IPS-18c (cell line): ENCODE measurements at regions not wholly inside any gene's neighbourhood (a gene's known extent, or its start where the extent isn't known, plus 50 kb on each side); places are given as distances from the start of the nearest gene placed in this dataset.

Experiments used
- H3K4me3 ChIP-seq: 2 replicates; pipeline ENCODE4 v1.7.0; 2013; ENCODE audit warnings: low read depth, mild to moderate bottlenecking, low read length, moderate library complexity; ENCODE audit not compliant: insufficient read depth
- H3K9me3 ChIP-seq: one replicate; pipeline ENCODE4 v1.6.1; 2013; ENCODE audit warnings: mild to moderate bottlenecking, low read length, moderate library complexity; ENCODE audit not compliant: control insufficient read depth, insufficient read depth

DNA sequence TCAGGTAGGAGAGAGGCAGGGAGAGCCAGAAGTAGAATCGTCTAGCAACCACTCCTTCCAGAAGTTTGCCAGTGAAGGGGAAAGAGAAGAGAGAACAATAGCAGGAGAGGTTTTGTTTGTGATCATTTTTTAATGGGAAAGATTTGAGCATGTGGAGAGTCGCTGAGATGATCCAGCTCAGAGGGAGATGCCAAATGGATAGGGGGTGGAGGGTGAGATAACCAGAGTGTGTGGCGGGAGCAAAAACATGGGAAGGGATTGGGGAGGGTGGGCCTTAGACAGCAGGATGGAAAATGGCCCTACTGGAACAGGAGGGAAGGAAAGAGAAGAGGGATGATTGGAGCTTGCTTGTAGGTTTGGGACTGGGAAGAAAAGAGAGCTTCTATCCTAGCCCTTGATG, 269.8 kb downstream of the GLI2 start:
- no peaks in the 10 kb centered on the region for H3K9me3 ChIP-seq

DNA sequence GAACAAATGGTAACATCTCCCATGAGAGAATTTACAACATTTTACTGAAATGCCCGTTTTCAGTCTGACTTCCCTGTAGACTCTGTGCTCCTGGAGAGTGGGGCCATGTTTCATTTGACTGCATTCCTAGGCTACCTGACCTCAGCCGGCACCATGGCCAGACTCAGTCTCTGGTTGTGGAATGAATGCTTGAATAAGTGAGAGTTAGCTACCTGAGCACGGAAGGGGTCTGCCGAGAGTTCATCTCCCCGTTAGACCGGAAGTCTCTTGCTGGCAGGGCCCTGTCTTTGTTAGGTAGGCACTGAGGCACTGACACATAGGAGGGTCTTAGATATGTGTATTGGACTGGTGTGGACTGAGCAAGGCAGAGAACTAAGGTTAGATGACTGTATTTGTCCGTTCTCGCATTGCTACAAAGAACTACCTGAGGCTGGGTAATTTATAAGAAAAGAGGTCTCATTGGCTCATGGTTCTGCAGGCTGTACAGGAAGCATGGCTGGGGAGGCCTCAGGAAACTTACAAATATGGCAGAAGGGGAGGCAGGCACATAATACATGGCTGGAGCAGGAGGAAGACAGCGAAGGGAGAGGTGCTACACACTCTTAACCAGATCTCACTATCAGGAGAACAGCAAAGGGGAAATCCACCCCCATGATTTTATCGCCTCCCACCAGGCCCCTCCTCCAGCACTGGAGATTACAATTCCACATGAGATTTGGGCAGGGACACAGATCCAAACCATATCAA, 271.2 kb downstream of the GLI2 start:
- H3K4me3 ChIP-seq, result no peak overlapping the region

More for the DNA sequence above, 269.8 kb downstream of the GLI2 start:
- H3K4me3 ChIP-seq, result no peak overlapping the region

DNA sequence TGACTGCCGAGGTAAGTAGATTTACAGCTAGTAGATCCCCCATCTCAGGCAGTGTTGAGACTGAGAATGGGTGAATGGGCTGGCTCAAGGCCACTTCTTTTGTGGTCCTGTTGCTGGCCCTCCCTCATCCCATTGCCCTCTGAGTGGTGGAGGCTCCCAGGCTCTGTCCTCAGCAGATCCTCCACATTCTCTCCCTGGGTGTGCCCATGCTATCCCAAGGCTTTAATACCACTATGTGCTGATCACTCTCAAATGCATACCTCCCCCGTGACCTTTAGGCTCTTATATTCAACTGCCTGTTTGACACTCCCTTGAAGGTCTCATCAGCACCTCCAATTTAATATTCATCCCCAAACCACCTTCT, 271.8 kb downstream of the GLI2 start:
- Histone ChIP-seq H3K9me3 (no peaks in the 10 kb centered on the region), H3K4me3 (no peak overlapping the region)

More for the DNA sequence above, 271.2 kb downstream of the GLI2 start:
- H3K9me3 ChIP-seq, result no peaks in the 10 kb centered on the region

DNA sequence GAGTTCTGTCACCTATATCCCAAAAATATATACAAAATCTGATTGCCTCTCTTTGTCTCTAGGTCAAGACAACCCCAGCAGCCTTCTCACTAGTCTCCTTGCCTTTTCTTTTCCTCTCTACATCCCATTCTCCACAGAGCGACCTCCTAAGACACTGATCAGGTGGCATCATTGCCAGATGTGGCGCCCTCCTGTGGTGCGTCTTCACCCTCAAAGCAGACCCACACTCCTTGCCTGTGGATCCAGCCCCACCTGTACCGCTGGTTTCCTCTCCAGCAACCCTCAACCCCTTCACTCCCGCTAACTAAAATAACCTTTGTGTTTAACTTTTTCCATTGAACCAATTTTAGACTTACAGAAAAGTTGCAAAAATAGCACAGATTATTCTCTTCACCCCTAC, 273.3 kb downstream of the GLI2 start:
- Histone ChIP-seq H3K4me3 (no peak overlapping the region), H3K9me3 (no peaks in the 10 kb centered on the region)

DNA sequence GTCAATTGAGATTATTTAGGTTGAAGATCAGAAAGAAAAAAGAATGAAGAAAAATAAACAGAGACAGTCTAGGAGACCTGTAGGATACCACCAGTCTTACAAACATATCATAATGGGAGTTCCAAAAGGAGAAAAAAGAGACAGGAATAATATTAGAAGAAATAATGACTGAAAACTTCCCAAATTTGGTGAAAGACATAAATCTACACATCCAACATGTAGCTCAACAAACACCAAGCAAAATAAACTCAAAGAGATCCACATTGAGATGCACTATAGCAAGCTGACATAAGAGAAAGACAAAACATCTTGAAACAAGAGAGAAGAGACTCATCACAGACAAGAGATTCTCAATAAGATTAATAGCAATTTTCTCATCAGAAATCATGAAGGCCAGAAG, 274.0 kb downstream of the TFCP2L1 start:
- no peaks in the 10 kb centered on the region for H3K9me3 ChIP-seq
- H3K4me3 ChIP-seq, result no peak overlapping the region

DNA sequence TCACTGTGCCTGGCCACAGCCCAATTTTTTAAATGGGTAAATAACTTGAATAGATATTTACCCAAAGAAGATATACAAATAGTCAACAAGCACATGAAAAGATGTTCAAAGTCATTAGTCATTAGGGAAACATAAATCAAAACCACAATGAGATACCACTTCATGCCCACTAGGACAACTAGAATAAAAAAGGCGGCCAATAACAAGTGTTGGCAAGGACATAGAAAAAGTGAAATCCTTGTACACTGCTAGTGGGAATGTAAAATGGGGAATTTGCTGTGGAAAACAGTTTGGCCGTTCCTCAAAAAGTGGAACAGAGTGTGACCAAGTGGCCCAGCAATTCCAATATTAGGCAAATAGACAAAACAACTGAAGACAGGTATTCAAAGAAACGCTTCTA, 270.1 kb downstream of the TFCP2L1 start:
- no peak overlapping the region for H3K4me3 ChIP-seq
- H3K9me3 ChIP-seq, result no peaks in the 10 kb centered on the region

DNA sequence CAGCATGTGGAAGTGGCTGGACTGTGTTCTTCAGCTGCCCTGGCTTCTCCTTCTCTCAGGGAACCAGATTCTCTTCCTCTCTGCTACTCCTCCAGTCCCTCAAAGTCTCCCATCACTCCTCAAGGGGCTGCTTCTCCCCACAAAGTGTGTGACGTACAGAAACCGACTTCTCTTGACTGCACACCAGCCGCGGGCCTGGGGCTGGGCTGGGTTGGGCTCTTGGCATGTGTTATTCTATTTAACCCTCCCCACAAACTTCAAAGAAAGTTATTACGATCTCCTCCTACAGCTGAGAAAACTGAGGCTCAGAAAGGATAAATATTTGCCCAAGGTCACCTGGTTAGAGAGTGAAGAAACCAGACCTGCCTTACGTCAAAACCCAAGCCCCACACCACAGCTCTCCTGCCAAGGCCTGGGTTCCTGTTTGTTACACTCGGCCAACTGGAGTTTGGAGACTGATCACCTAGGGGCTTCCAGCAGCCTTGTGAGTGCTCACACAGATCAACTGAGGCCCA, 269.0 kb downstream of the TFCP2L1 start:
- Histone ChIP-seq H3K9me3 (no peaks in the 10 kb centered on the region), H3K4me3 (no peak overlapping the region)

DNA sequence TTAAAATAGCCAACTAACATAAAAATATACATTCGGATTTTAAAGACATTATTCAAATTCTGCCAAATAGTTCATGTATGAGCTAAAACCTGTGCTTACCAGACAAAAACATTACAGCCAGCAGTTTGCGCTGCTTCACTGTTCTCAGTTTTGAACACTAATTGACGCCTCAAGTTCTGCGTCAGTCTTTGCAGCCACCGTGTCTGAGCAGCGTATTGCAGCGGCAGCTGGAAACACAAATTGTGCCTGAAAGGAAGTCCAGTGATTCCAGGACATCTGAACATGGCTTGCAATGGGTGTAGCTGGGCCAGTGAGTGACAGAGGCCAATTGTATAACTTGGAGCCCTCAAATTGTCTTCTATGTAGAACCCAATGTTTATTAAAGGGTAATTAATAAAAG, 267.6 kb downstream of the TFCP2L1 start:
- Histone ChIP-seq H3K4me3 (no peak overlapping the region), H3K9me3 (no peaks in the 10 kb centered on the region)

DNA sequence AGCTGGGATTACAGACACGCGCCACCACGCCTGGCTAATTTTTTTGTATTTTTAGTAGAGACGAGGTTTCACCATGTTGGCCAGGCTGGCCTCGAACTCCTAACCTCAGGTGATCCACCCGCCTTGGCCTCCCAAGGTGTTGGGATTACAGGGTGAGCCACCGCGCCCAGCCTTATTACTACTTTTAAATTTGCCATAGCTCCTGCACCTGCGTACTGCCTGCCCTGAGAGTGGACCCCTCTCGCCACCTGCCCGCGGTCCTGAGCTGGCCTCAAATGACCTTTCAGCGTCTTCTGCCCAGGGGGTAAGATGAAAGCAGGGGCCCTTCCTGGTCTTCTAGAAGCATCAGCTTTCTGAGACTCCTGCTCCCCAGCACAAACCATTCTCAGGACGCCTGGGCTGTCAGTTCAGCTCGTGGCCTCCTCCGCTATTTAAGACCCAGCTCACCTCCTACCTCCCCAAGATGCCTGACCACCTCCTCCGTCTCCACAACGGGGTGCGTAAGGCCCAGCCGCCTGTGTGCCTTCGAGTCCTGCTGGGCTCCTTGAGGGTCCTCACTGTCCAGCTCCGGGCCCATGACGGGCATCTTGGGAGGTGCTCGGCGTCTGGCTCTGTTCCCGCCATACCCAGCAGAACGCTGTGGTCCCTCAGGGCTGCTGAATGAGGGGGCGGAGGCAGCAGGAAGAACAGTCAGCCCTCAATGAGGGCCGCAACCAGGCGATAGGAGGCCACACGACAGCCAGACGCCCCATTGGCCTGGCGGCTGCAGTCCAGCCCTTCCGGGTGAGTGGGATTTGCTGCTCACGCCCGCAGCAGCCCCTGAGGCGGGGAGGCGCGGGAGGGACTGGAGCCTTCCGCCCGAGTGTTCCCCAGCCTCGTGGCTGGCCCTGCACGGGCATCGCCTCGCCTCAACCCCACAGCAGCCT, 266.6 kb downstream of the TFCP2L1 start:
- Histone ChIP-seq H3K4me3 (no peak overlapping the region), H3K9me3 (no peaks in the 10 kb centered on the region)

DNA sequence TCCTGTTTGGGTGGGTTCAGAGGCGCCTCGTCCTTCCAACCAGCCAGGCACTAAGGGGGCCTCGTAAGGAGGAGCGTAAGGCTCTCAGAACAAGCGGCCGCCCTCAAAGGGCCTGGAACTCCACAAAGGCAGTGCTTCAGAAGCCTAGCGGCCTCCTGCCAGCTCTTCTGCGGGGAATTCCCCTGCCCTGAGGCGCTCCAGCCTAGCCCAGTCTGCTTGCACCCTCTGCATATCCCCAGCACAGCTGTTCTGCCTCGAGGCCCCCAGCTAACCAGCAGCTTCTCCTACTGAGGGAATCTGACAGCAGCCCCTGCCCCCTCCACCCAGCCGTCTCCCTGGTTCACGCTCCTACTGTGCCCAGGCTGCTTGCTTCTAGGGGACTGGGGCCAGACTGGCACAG, 265.9 kb downstream of the TFCP2L1 start:
- H3K4me3 ChIP-seq, result no peak overlapping the region

DNA sequence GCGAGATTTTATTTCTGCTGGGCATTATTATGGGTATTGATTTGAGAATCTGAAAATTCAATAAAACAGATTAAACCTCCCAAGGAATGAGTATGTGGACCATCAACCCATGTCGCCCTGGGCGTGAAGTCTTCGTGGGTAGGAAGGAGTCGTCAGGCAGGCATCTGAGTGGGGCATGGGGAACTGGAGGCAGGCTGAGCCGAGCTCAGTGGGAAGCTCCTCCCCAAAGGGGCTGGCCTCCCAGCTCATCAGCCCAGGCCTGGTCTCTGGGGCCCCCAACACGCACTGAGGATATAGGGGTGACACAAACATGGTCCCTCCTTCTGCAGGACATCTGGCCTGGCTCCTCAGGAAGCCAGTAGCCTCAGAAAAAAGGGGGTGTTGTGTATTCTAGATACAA, 265.2 kb downstream of the TFCP2L1 start:
- no peak overlapping the region for H3K4me3 ChIP-seq
- no peaks in the 10 kb centered on the region for H3K9me3 ChIP-seq

More for the DNA sequence above, 265.9 kb downstream of the TFCP2L1 start:
- H3K9me3 ChIP-seq, result no peaks in the 10 kb centered on the region

DNA sequence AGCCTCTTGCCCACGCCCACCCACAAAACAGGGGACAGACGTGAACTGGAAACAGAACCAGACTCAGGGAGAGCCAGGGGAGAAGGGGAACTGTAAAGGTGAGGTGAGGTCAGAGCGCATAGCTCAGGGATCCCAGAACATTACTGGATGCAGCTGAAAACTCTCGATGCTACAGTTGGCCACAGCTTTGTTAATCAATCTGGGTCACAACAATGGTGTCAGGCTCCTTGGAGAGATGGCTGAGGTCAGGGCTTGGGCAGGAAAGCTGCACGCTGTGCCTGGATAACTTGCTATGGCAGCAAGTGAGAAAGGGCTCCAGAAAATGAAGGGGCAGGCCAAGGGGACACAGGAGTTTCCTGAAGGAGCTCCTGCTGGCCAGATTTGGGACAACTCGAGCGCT, 263.3 kb downstream of the TFCP2L1 start:
- Histone ChIP-seq H3K9me3 (no peaks in the 10 kb centered on the region), H3K4me3 (no peak overlapping the region)

DNA sequence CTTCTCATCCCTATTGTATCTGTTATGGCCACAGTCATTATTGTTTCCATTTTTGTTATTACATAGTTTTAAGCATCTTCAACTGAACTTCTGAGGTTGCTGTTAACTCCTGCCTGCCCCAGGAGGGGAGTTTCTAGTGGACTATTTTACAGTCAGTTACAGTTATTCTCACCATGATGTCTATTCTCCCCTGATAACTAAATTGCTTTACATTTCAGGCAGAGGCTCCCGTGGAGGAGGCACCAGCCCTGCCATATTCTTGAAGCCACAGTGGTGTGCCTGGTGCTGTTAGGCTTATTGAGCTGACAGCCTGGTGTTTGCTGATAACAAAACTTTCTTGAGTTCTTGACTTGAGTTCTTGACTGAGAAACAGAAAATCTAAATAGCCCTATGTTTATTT, 256.4 kb downstream of the TFCP2L1 start:
- H3K4me3 ChIP-seq, result no peak overlapping the region
- H3K9me3 ChIP-seq, result no peaks in the 10 kb centered on the region

DNA sequence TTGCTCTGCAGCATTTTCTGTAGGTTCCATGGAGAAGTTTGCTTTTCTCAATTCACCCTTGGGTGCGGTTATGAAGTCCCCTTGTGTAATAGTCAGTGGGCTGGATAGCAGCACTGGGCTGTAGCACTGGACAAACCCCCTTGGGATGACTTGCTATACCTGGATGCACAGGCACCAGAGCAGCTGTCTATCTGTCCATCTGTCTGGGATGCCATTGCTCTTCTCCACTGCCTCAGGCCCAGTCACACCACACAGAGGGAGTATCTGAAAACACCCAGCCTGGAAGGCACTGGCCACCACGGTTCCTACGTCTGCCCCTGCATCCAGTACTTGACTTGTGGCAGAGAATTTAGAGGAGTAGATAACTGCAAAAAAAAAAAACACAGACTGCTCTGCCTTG, 254.5 kb downstream of the TFCP2L1 start:
- Histone ChIP-seq H3K4me3 (no peak overlapping the region), H3K9me3 (no peaks in the 10 kb centered on the region)

DNA sequence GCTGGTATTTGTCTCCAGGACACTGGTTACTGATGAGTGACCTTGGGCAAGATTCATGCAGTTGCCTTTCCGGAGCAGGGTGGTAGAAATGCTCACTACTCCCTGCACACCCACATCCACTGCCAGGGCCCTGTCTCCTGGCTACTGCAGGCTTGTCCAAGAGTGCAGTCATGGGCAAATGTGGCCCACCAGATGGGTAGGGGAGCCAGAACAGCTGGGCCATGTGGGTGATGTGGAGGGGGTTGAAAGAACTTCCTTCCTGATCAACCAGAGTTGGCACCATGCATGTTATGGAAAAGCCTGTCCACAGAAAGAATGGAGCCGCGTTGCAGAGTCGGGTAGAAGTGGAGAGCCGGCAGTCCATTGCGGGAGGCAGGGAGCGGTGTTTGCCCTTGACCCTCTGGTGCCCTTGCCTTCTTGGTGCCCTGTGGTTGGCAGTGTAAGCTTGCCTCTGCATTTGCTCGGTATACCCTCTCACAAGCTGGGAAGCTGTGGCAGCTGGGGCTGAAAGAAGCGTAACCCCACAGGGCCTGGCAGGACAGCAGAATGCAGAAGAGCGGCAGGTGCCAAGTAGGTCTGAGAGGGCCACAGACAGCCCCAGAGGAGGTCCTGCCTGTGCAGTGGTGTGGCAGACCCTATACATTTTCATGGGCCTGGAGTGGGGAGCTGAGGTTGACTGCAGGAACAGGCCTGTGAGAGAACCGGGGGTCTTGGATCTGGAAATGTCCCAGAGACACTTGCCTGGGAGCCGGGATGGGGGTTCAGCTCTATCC, 253.2 kb downstream of the TFCP2L1 start:
- Histone ChIP-seq H3K4me3 (no peak overlapping the region), H3K9me3 (no peaks in the 10 kb centered on the region)

DNA sequence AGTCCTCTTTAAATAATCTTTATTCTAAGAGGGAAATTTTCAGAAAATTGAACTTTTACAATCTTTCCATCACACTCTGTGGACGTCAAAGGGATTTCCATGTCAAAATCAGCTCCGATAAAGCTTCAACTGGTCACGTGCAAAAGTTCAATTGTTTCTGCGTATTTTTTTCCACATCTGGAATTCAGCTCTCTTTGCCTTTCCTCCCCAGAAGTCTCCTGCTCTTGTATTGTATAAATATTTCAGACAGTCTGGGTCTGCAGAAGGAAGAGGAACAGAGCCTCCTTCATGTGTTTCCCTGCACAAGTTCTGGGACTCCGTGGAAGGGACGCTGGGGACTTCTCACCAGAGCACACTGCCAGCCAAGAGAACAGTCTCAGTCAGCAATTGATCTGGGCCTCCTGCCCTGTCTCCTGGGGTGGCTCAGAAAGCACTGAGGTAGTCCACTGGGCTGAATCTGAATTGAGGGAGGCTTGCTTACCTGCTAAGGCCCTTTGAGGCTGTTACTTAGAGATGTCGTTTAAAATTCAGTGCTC, 251.5 kb downstream of the TFCP2L1 start:
- no peak overlapping the region for H3K4me3 ChIP-seq
- H3K9me3 ChIP-seq, result no peaks in the 10 kb centered on the region

DNA sequence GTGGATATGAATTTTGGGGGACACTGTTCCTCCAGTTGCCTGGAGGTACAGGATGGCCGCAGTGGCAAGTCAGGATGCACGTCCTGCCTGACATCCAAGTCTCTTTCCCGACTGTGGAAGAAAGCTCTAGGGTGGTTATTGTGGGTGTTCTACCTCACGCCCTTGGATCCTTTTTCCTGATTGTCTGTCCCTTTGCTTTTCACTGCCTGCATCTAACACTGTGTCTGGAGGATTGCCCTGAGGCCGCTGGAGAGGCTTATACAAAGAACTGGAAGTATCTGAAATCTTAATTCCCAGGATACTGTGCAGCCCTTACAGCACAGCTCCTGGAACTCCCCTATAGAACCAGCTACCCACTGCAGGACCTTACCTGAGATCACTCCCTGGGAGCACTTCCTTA, 250.5 kb downstream of the TFCP2L1 start:
- no peaks in the 10 kb centered on the region for H3K9me3 ChIP-seq
- no peak overlapping the region for H3K4me3 ChIP-seq
